Erythroblast (primary cell): ENCODE measurements at regions not wholly inside any gene's neighbourhood (a gene's known extent, or its start where the extent isn't known, plus 50 kb on each side); places are given as distances from the start of the nearest gene placed in this dataset.

Experiments used
- GATA1 ChIP-seq: IDR thresholded peaks from 2 replicates; pipeline ENCODE4 v1.6.1; 2011; ENCODE audit warnings: low read depth, mild to moderate bottlenecking, control low read depth, low read length, moderate library complexity
- POLR2A ChIP-seq: IDR thresholded peaks from 2 replicates; pipeline ENCODE4 v1.6.1; 2011; ENCODE audit warnings: mild to moderate bottlenecking, low read length

- TF ChIP-seq POLR2A (no peak), GATA1 (no peak)
Measured at GRCh38 chr3:168416446-168416845, 320.7 kb upstream of the GOLIM4 start.
